Stomach (tissue), 4 donors: ENCODE measurements at regions not wholly inside any gene's neighbourhood (a gene's known extent, or its start where the extent isn't known, plus 50 kb on each side); places are given as distances from the start of the nearest gene placed in this dataset.

Experiments
- CTCF ChIP-seq, 7 experiments: fragments of 450-650 bp in 4 of 7; fragments of 200-600 bp in 3 of 7; sonication (generic) in 3 of 7; IDR thresholded peaks; one replicate each; pipeline ENCODE4 v1.5.1; 2016 to 2019; ENCODE audit warnings: antibody characterized with exemption in 7 of 7, control low read depth in 2 of 7, mild to moderate bottlenecking in 1 of 7
- EP300 ChIP-seq: sonication (generic); formaldehyde crosslinking; IDR thresholded peaks from one replicate; pipeline ENCODE4 v1.6.1; 2017; ENCODE audit warnings: antibody characterized with exemption
- POLR2A ChIP-seq, 4 donors: fragments of 450-650 bp; IDR thresholded peaks; one replicate each; pipeline ENCODE4 v1.6.1; 2016; ENCODE audit warnings: antibody characterized with exemption in 4 of 4, control low read depth in 2 of 4, mild to moderate bottlenecking in 1 of 4, moderate library complexity in 1 of 4
- POLR2AphosphoS5 ChIP-seq, 3 donors: sonication (generic); formaldehyde crosslinking; IDR thresholded peaks; one replicate each; pipeline ENCODE4 v1.6.1; 2016; ENCODE audit warnings: antibody characterized with exemption in 3 of 3

DNA sequence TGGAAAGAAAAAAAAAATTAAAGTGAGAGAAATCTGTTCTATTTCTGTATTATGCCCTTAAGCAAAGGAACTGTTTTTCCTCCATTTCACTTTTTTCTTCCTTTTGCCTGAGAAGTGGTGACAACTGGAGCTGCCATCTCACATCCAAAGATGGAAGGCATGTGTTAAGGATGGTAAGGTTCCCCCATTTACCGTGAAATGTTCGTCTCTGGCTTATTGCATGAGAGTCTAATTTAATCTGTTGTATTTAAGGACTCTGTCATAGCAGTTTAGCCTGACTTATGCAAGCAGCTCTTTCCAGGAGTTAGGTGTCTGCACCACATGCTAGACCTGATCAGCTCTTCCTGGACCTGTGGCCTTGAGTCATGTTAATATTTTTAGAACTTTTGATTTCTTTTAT is 389.5 kb upstream of the MAP3K7 start:
- TF ChIP-seq CTCF (IDR thresholded peaks at IDR 0.05) = no peak
- TF ChIP-seq POLR2A (IDR thresholded peaks at IDR 0.05) = no peak
- no peak for TF ChIP-seq EP300
- TF ChIP-seq POLR2AphosphoS5 (IDR thresholded peaks at IDR 0.05) = no peak
